T-helper 2 cell treated with Interferon-gamma antibody and Interleukin-4, amounts not matched to agents 100 ng/mL and 5 ng/mL, for 36 hours (primary cell): ENCODE measurements at regions not wholly inside any gene's neighbourhood (a gene's known extent, or its start where the extent isn't known, plus 50 kb on each side); places are given as distances from the start of the nearest gene placed in this dataset.
"Not testable (repeated sequence)": the region's sequence is repeated elsewhere in the genome, so short reads cannot be mapped to it uniquely, and the experiment has no call there.

Source experiments
- intact Hi-C: fragments of 100-400 bp; cut with micrococcal nuclease; formaldehyde crosslinking; loops from one replicate; pipeline ENCODE4 v1.15.1; 2023

- intact Hi-C loops, result no loop called here
Observed at GRCh38 chr7:36036590-36036989, 116.5 kb upstream of the EEPD1 start.

- intact Hi-C loops, result no loop called here
Observed at GRCh38 chr7:36037121-36037662, 115.9 kb upstream of the EEPD1 start.

GRCh38 chr7:36038063-36038721 is 114.9 kb upstream of the EEPD1 start:
- intact Hi-C loops, result no loop called here

- intact Hi-C loops, result no loop called here
Observed at GRCh38 chr7:36039243-36039642, 113.8 kb upstream of the EEPD1 start.

GRCh38 chr7:36039671-36040070 is 113.4 kb upstream of the EEPD1 start:
- intact Hi-C loops, result no loop called here

- intact Hi-C loops, result no loop called here
Observed at GRCh38 chr7:36040679-36041078, 112.4 kb upstream of the EEPD1 start.

GRCh38 chr7:36044101-36044892 is 108.8 kb upstream of the EEPD1 start:
- intact Hi-C loops, result no loop called here

GRCh38 chr7:36045326-36045725 is 107.7 kb upstream of the EEPD1 start:
- intact Hi-C loops, result no loop called here

- intact Hi-C loops, result no loop called here
Observed at GRCh38 chr7:36045830-36046341, 107.2 kb upstream of the EEPD1 start.

GRCh38 chr7:36047091-36047658 is 105.9 kb upstream of the EEPD1 start:
- intact Hi-C loops, result no loop called here

- intact Hi-C loops, result no loop called here
Observed at GRCh38 chr7:36048141-36048901, 104.7 kb upstream of the EEPD1 start.

GRCh38 chr7:36048902-36049240 is 104.2 kb upstream of the EEPD1 start:
- intact Hi-C loops, result no loop called here

- intact Hi-C loops, result no loop called here
Observed at GRCh38 chr7:36051501-36051900, 101.6 kb upstream of the EEPD1 start.

GRCh38 chr7:36053589-36053988 is 99.5 kb upstream of the EEPD1 start:
- intact Hi-C loops, result no loop called here

GRCh38 chr7:36054637-36055036 is 98.4 kb upstream of the EEPD1 start:
- intact Hi-C loops, result no loop called here

GRCh38 chr7:36055207-36055606 is 97.8 kb upstream of the EEPD1 start:
- intact Hi-C loops, result no loop called here

GRCh38 chr7:36057323-36057722 is 95.7 kb upstream of the EEPD1 start:
- intact Hi-C loops, result no loop called here

GRCh38 chr7:36058020-36058592 is 94.9 kb upstream of the EEPD1 start:
- intact Hi-C loops, result no loop called here

- intact Hi-C loops, result not testable (repeated sequence)
Observed at GRCh38 chr7:36060388-36060787, 92.7 kb upstream of the EEPD1 start.

GRCh38 chr7:36062154-36062815 is 90.8 kb upstream of the EEPD1 start:
- intact Hi-C loops, result no loop called here

- intact Hi-C loops, result no loop called here
Observed at GRCh38 chr7:36064676-36065075, 88.4 kb upstream of the EEPD1 start.
